Fibroblast of lung (primary cell): ENCODE measurements at regions not wholly inside any gene's neighbourhood (a gene's known extent, or its start where the extent isn't known, plus 50 kb on each side); places are given as distances from the start of the nearest gene placed in this dataset.

Experiments
- DNase-seq, 2 donors: peaks; one replicate each; pipeline versions ENCODE4 v3.0.0 to v3.0.0-alpha.2; 2010; ENCODE audit warnings: low read depth in 2 of 2
- H2AFZ ChIP-seq: 2 replicates; pipeline ENCODE4 v1.5.1; 2012; ENCODE audit warnings: low read length, control low read depth, inconsistent platforms
- H3K27ac ChIP-seq: 2 replicates; pipeline ENCODE4 v1.5.1; 2011; ENCODE audit warnings: low read length, control low read depth; ENCODE audit not compliant: insufficient read depth
- H3K27me3 ChIP-seq: 2 replicates; pipeline ENCODE4 v1.5.1; 2011; ENCODE audit warnings: mild to moderate bottlenecking, low read length; ENCODE audit not compliant: control insufficient read depth, insufficient read depth
- H3K36me3 ChIP-seq: 2 replicates; pipeline ENCODE4 v1.5.1; 2011; ENCODE audit warnings: low read length; ENCODE audit not compliant: control insufficient read depth, insufficient read depth
- H3K4me1 ChIP-seq: 2 replicates; pipeline ENCODE4 v1.5.1; 2011; ENCODE audit warnings: low read length; ENCODE audit not compliant: control insufficient read depth, insufficient read depth; ENCODE audit errors: extremely low read depth
- H3K4me2 ChIP-seq: 2 replicates; pipeline ENCODE4 v1.5.1; 2011; ENCODE audit warnings: low read length, control low read depth; ENCODE audit not compliant: insufficient read depth; ENCODE audit errors: extremely low read depth
- H3K4me3 ChIP-seq, 4 experiments: fragments of 200-600 bp in 1 of 4; sonication (generic) in 1 of 4; replicated peaks in 1 of 4; 2 replicates each; pipeline ENCODE4 v1.5.1; 2011 to 2016; ENCODE audit warnings: low read length in 4 of 4, low read depth in 3 of 4, mild to moderate bottlenecking in 3 of 4, control low read depth in 2 of 4, inconsistent platforms in 1 of 4, mixed read lengths in 1 of 4; ENCODE audit not compliant: insufficient read depth in 1 of 4; ENCODE audit errors: control extremely low read depth in 1 of 4
- H3K79me2 ChIP-seq: 2 replicates; pipeline ENCODE4 v1.5.1; 2012; ENCODE audit warnings: mild to moderate bottlenecking, low read length, inconsistent platforms; ENCODE audit not compliant: control insufficient read depth, insufficient read depth
- H3K9ac ChIP-seq: 2 replicates; pipeline ENCODE4 v1.5.1; 2011; ENCODE audit warnings: mild to moderate bottlenecking, low read length, control low read depth; ENCODE audit not compliant: insufficient read depth
- H3K9me3 ChIP-seq: 2 replicates; pipeline ENCODE4 v1.5.1; 2012; ENCODE audit warnings: low read depth, low read length; ENCODE audit not compliant: control insufficient read depth, insufficient read depth
- H4K20me1 ChIP-seq: 2 replicates; pipeline ENCODE4 v1.5.1; 2011; ENCODE audit warnings: low read length; ENCODE audit not compliant: control insufficient read depth, insufficient read depth; ENCODE audit errors: extremely low read depth
- CTCF ChIP-seq, 2 donors: IDR thresholded peaks in 1 of 2; conservative IDR thresholded peaks in 1 of 2; 1 replicate in 1 of 2; 2 replicates in 1 of 2; pipeline ENCODE4 v1.5.1; 2011 to 2012; ENCODE audit warnings: low read length in 2 of 2, control low read depth in 1 of 2, inconsistent platforms in 1 of 2, low read depth in 1 of 2, mild to moderate bottlenecking in 1 of 2
- EZH2 ChIP-seq: IDR thresholded peaks from 2 replicates; pipeline ENCODE4 v1.5.1; 2012; ENCODE audit warnings: low read length, control low read depth, mild to moderate bottlenecking; ENCODE audit errors: missing control alignments

GRCh38 chr7:113230691-113231090 is 112.3 kb upstream of the SMIM30 start:
- DNase-seq: no peak
- Histone ChIP-seq H3K4me1 (no peaks in the 10 kb centered on the region), H3K27ac (no peak overlapping the region), H3K27me3 (no peaks in the 10 kb centered on the region), H4K20me1 (no peaks in the 10 kb centered on the region), H3K4me2 (no peak overlapping the region), H3K9me3 (no peaks in the 10 kb centered on the region), H2AFZ (no peak overlapping the region), H3K36me3 (no peaks in the 10 kb centered on the region), H3K79me2 (no peaks in the 10 kb centered on the region), H3K4me3 (no peak overlapping the region), H3K9ac (no peak overlapping the region)
- TF ChIP-seq EZH2 (no peak), CTCF (conservative IDR thresholded peaks at IDR 0.05 in 1 of 2, IDR thresholded peaks at IDR 0.05 in 1 of 2; ENCODE audit: low read depth in 1 of 2, low read length in 2 of 2) (no peak)

GRCh38 chr7:113217314-113217713 is 99.0 kb upstream of the SMIM30 start:
- peak in 1 of 2 donors; percentile 13 for DNase-seq

GRCh38 chr7:113216038-113216437 is 97.7 kb upstream of the SMIM30 start:
- H3K27me3 ChIP-seq: no peaks in the 10 kb centered on the region
- H3K27ac ChIP-seq: no peak overlapping the region
- H3K9ac ChIP-seq: no peak overlapping the region
- DNase-seq: no peak
- H3K4me2 ChIP-seq: no peak overlapping the region
- no peaks in the 10 kb centered on the region for H3K79me2 ChIP-seq
- no peak for TF ChIP-seq CTCF (conservative IDR thresholded peaks at IDR 0.05 in 1 of 2, IDR thresholded peaks at IDR 0.05 in 1 of 2; ENCODE audit: low read depth in 1 of 2, low read length in 2 of 2)
- no peak for TF ChIP-seq EZH2
- H2AFZ ChIP-seq: no peak overlapping the region
- H3K4me3 ChIP-seq: no peak overlapping the region
- H3K9me3 ChIP-seq: no peaks in the 10 kb centered on the region
- H4K20me1 ChIP-seq: no peaks in the 10 kb centered on the region
- no peaks in the 10 kb centered on the region for H3K4me1 ChIP-seq
- no peaks in the 10 kb centered on the region for H3K36me3 ChIP-seq

More at GRCh38 chr7:113217314-113217713, 99.0 kb upstream of the SMIM30 start:
- Histone ChIP-seq H3K36me3 (no peaks in the 10 kb centered on the region), H3K27ac (no peak overlapping the region), H3K9me3 (no peaks in the 10 kb centered on the region), H3K4me1 (no peaks in the 10 kb centered on the region), H4K20me1 (no peaks in the 10 kb centered on the region), H3K4me2 (no peak overlapping the region), H3K79me2 (no peaks in the 10 kb centered on the region), H2AFZ (no peak overlapping the region), H3K27me3 (no peaks in the 10 kb centered on the region), H3K9ac (no peak overlapping the region), H3K4me3 (no peak overlapping the region)
- TF ChIP-seq CTCF (conservative IDR thresholded peaks at IDR 0.05 in 1 of 2, IDR thresholded peaks at IDR 0.05 in 1 of 2; ENCODE audit: low read depth in 1 of 2, low read length in 2 of 2) (no peak), EZH2 (no peak)
